Mononuclear cell (primary cell): ENCODE measurements at regions not wholly inside any gene's neighbourhood (a gene's known extent, or its start where the extent isn't known, plus 50 kb on each side); places are given as distances from the start of the nearest gene placed in this dataset.

Experiments used
- H3K27me3 ChIP-seq: 2 replicates; pipeline ENCODE4 v1.6.0; 2011; ENCODE audit warnings: low read length, control low read depth; ENCODE audit not compliant: insufficient read depth
- H3K4me1 ChIP-seq: 2 replicates; pipeline ENCODE4 v1.5.1; 2011; ENCODE audit warnings: mild to moderate bottlenecking, low read length, control low read depth; ENCODE audit not compliant: insufficient read depth
- H3K4me3 ChIP-seq: 2 replicates; pipeline ENCODE4 v1.5.1; 2011; ENCODE audit warnings: mild to moderate bottlenecking, low read length, moderate library complexity
- H3K9me3 ChIP-seq: 2 replicates; pipeline ENCODE4 v1.5.1; 2011; ENCODE audit warnings: low read depth, mild to moderate bottlenecking, control low read depth, low read length

DNA sequence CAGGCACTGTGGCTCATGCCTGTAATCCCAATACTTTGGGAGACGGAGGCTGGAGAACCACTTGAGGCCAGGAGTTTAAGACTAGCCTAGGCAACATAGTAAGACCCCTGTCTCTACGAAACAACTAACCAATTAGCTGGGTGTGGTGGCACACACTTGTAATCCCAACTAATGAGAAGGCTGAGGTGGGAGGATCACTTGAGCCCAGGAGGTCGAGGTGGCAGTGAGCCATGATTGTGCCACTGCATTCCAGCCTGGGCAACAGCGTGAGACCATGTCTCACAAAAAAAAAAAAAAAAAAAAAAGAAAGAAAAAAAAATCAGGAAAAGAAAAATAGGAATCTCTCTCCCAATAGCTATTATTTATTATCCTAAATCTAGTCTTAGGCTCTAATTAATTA, 56.8 kb upstream of the UBAC2 start:
- no peak overlapping the region for H3K4me3 ChIP-seq
- peaks cover 4% of the 10 kb centered on the region for H3K4me1 ChIP-seq
- peaks cover 99% of the 10 kb centered on the region for H3K27me3 ChIP-seq
- H3K9me3 ChIP-seq: no peaks in the 10 kb centered on the region

GRCh38 chr13:99144306-99144705, 56.3 kb upstream of the UBAC2 start:
- Histone ChIP-seq H3K4me1 (peaks cover 4% of the 10 kb centered on the region), H3K27me3 (peaks cover 99% of the 10 kb centered on the region), H3K4me3 (no peak overlapping the region), H3K9me3 (no peaks in the 10 kb centered on the region)

DNA sequence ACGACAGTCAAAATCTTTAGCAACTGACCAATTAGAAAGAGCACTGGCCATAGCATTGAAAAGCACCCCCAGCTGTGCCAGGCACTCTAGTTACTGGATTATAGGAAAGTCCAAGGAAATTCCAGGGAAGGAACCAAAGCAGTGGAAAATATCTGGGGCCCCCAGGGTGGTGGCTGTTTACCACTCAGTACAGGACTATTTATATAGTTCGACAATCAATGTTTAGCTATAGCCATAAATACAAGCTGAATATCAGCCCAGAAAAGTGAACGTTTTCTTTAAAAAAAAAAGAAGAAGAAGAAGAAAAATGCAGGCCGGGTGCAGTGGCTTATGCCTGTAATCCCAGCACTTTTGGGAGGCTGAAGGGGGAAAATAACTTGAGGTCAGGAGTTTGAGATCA, 55.2 kb upstream of the UBAC2 start:
- Histone ChIP-seq H3K27me3 (peaks cover 99% of the 10 kb centered on the region), H3K4me1 (peaks cover 4% of the 10 kb centered on the region), H3K4me3 (no peak overlapping the region), H3K9me3 (no peaks in the 10 kb centered on the region)

- H3K4me3 ChIP-seq: no peak overlapping the region
- H3K4me1 ChIP-seq: no peaks in the 10 kb centered on the region
- H3K27me3 ChIP-seq: peaks cover 93% of the 10 kb centered on the region
- H3K9me3 ChIP-seq: no peaks in the 10 kb centered on the region
Observed at GRCh38 chr13:99150575-99151361, 49.9 kb upstream of the UBAC2 start.
